SK-N-DZ (cell line): ENCODE measurements at regions not wholly inside any gene's neighbourhood (a gene's known extent, or its start where the extent isn't known, plus 50 kb on each side); places are given as distances from the start of the nearest gene placed in this dataset.

Experiments
- DNase-seq: peaks from one replicate; pipeline ENCODE4 v3.0.0-alpha.2; 2015; ENCODE audit warnings: low spot score

DNA sequence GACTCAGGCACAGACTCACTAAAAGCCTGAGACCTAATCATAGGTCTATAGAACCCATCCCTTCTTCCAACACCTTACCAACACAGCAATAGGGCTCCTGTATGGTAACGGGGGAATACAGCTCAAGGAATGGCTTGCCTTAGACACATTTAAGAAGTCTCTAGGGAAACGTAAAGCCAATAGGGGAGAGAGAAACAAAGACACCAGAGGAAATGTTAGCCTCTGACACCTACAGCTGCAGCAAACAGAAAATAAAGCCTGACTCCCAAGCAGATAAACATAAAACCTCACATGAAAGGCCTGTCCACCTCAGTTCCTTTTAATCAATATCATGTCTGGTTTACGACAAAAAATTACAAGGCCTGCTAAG is 51.1 kb upstream of the NCOA1 start:
- DNase-seq = no peak

- no peak for DNase-seq
These were observed 51.6 kb upstream of the NCOA1 start for GRCh38 chr2:24439280-24439970.

DNA sequence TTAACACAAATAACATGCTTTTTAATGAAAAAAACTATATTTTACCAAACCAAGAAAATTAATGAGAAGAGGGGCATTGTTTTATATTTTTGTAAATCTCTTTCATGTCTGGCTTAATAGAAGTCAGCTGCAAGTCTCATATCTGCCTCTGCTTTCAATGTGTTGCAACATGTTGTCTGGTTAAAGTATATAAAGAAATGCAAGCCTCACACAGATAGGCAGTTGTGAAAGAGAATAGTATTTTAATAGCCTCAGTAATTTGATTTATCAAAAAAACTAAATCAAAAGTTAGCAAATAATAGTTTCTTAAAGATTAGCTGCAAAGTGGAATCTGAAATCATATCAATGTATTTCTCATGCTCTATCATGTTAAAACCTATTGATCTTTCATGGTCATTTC is 52.9 kb upstream of the NCOA1 start:
- DNase-seq = no peak

DNA sequence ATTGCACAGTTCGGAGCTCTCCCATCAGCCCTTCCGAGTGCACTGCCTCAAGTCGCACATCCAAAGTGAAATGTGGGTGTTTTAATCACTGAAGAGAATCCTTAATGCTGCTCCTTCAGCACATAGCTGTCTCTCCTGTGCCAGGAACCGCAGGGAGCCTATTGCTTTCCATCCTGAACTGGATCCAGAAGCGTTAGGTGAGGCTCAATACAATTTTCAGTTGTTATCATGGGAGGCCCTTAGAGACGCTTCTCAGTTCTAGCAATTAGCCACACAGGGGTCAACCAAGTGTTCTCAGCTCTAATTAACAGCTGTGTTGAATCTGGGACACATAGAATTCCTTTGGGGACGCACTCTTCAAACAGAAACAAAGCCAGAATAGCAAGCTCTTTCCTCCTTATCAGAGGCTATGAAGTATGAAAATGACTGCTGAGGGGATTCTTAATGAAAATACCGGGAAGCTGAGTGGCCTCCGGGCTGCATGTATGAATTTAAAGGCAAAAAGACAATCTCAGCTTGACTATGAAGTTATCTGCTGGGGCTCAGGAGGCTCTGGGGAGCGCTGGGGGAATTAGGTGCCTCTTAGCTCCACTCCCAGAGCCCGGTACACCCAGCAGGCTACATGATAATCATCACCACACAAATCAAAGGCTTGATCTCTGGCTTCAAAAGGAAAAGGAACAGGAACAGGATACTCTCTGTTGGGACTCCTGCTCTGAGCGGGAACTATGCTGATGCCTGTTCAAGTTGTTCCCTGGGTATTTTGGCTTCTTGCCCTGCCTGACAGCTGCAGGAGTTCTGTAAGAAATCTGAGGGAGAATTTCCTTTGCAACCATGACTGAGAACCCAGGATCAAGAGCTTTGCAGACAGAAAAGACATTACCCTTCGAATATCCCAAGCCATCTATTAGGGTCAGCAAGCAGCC is 55.4 kb upstream of the NCOA1 start:
- DNase-seq = peak; percentile 41

GRCh38 chr2:24434541-24434940 is 56.5 kb upstream of the NCOA1 start:
- DNase-seq = no peak

DNA sequence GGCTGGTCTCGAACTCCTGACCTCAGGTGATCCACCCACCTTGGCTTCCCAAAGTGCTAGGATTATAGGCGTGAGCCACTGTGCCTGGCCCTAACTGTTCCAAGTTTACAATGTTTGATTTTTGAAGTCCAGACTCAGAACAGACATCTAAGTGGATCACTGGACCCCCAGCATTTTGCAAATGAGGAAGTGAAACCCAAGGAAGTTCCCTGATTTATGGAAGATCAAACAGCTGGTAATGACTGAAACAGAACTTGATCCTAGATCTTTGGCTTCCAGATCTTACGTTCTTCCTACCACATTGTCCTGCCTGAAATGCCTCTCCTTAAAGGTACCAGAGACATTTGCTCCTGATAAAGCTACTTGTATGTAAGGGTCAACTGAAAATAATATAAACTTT is 58.3 kb upstream of the NCOA1 start:
- DNase-seq = no peak

DNA sequence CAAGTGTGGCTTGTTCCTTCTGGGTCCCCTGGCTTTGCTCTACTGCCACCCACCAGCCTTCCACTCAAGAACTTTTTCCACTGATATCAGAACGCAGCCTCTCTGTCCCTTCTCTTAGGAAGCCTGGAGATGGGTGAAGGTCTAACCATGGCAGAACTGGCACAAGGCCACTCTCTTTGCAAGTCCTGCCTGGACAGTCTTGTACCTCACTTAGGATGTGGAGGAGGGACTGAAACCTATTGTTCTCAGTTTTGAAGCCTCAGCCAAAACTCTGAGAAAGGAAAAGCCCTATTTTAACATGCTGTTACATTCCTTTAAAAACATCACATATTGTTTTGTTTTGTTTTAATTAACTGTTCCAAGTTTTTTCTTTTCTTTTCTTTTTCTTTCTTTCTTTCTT is 58.9 kb upstream of the NCOA1 start:
- DNase-seq = no peak

DNA sequence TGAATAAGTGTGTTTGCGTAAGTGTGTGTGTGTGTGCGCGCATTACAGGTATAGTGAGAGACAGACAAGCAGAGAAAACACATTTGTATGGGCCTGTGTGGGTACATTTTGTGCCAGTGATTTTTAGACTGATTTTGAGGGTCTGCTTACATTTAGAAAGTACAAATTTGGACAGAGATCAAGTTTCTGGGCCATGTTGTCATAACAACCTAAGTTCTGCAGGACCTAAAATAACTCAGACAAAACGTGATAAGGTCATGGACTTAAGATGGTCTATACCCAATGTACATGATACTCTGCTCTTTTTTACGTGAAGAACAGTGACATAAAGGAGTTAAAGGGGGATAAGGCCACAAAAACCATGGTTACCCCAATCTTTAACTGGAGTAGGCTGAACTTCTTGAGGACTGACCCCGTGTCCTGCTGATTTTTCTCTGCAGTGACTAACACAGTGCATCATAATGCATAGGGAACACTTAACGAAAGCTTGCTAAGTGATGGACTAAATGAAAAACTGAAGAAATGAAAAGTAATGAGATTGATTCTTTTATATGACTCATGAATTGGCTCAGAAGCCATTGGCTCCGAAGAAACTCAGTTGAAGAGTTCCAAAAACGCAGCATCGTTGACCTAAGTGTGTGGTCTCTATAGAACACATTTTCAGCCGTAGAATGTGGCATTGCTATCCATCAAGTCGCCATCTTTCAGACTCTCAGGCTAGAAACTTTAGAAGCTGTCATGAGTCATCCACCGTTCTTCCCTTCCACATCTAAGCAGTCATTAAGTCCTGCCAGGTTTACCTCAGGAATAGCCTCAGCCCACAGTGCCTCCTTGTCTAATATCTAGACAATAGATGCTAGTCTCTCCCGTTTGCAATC is 61.6 kb upstream of the NCOA1 start:
- no peak for DNase-seq

DNA sequence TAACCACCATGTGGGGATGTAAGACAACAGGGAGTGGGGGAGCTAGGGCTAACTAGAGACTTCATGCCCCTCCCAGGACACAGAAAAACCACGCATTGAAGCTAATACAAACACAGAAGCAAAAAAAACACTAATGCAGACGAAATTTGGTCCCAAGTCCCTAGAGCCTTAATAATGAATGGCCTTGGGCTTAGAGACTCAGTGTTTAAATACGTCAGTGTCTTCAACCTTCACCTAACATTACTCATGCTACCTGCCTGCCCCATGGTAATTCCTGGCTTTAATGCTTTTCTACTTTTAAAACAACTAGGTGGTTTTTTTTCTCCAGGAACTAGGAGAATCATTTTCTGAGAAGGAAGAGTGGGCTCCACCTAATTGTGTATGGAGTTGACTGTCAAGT is 64.1 kb upstream of the ITSN2 start:
- DNase-seq = no peak

DNA sequence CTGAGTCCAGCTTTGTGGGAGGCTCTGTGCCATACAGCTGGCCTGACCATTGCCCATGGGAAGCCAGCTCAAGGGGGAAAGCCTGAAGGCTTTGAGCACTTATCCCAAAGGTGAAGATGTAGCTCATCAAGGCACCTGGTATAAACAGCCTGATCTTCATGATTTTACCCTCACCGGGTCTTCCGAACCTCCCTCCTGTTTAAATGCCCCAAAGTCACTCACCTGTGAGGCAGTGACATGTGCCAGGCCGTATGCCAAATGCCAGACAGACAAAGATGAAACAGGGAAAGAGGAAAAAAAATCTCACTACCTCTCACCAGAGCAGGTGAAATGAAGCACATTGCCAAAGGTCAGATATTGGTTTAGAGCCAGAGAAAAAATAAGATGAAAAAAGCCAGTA is 62.8 kb upstream of the ITSN2 start:
- no peak for DNase-seq

DNA sequence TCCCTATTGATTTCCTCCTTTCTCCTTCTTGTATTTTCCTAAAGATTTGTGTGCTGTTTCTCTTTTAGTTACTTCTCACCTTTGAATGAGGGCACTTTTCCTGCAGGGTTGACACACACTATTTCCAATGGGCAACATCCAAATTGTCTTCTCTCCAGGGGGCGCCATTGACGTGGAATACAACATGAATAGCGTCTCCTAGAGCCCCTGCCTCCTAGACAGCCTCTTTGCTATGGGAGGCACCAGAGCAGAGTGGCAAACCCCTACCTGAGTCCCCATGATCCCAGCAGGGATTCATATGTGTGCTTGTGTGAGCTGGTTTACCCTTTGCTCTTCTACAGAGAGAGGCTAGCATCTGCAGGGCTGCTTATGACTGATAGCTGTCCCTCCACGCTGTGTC is 61.3 kb upstream of the ITSN2 start:
- DNase-seq = peak; percentile 33

GRCh38 chr2:24420373-24420772 is 60.0 kb upstream of the ITSN2 start:
- no peak for DNase-seq

GRCh38 chr2:24418166-24418841 is 58.0 kb upstream of the ITSN2 start:
- no peak for DNase-seq

DNA sequence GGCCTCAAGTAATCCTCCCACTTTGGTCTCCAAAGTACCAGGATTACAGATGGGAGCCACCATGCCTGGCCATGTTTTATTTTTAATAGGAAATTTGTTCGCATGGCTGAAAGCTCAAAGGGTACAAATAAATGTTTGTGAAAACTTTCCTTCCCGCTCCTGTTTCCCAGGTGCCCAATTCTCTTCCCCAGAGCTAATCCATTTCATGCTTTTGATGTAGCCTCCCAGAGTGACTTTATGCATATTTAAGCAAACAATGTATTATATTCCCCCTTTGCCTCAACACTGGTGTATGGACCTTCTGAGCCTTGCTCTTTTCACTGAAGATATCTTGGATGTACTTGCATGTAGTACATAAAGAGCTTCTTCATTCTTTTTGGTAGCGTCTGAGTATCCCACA is 52.5 kb upstream of the ITSN2 start:
- no peak for DNase-seq

DNA sequence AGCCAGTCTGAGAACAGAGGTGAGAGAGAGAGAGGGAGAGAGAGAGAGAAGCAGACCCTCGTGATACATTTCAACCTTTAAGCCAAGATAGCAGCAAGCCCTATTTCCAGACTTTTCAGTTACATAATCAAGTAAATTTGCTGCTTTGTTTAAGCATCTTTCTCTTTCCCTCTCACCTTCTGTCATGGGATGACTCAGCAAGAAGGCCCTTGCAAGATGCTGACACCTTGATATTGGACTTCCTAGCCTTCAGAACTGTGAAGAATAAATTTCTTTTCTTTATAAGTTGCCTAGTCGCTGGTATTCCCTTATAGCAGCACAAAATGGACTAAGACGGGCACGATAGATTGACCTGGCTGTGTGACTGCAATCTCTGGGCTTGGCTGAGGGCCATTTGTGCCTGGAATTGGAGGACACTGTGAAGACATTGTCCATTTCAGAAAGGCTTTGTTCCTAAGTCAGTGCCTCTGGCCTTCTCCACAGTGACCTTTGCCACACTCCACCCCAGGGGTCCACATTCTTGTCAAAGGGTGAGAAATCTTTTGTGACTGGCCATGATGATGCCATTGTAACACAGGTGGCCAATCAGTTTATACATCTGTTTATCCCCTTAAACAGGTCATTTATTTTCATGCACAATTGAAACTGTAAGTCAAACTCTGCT is 51.3 kb upstream of the ITSN2 start:
- no peak for DNase-seq

DNA sequence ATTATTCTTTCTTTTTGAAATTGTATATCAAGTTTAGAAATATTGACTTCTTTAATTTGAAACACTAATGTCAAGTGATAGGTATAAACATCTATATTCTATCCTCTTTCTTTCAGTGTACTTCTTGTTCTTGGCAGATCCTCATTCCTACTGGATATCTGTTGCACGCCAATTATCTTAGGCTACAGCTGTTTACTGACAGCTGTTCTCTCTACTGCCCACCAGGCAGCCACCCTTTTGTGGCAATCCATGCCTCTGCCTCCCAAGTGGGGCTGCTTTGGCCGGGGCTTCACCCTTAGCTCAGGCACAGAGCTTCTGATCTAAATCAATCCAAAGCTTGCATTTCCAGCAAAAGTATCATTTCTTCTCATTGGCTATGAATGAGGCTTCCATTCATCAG is 50.6 kb upstream of the ITSN2 start:
- no peak for DNase-seq

DNA sequence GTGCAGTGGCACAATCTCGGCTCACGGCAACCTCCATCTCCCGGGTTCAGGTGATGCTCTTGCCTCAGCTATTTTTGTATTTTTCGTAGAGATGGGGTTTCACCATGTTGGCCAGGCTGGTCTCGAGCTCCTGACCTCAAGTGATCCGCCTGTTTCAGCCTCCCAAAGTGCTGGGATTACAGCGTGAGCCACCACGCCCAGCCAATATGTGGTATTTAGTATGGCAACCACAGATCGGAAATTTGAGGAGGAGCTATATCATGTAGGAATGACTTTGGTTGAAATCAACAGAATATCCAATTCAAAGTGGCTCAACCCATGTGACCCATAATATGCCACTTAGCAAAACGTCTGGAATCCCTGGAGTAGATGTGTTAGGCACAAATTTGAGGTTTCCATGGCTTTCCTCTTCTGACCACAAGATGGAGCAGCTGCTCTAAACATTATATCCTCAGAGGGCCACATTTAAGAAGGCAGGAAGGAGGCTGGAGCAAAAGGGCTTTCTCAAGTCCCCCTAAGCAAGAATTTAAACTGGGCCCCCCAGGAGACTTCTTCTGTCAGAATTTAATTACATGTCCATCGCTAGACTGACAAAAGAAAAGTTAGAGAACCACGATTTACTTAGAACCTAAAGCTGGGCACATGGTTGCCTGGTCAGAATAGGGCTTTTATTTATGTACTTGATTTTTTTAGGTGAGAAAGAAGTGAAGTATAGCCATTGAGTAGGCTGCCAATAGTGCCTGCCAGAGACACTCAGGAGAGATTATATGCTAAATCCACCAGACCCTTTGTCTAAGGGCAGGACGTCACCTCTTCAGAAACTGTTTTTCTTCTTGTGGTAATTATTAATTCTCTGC is 49.6 kb upstream of the ITSN2 start:
- peak; percentile 68 for DNase-seq
